Stomach (tissue), 4 donors: ENCODE measurements at regions not wholly inside any gene's neighbourhood (a gene's known extent, or its start where the extent isn't known, plus 50 kb on each side); places are given as distances from the start of the nearest gene placed in this dataset.

ENCODE experiments used
- POLR2AphosphoS5 ChIP-seq, 3 donors: sonication (generic); formaldehyde crosslinking; IDR thresholded peaks; one replicate each; pipeline ENCODE4 v1.6.1; 2016; ENCODE audit warnings: antibody characterized with exemption in 3 of 3
- TF ChIP-seq, protein P1 (sequence below), 7 experiments: fragments of 450-650 bp in 4 of 7; fragments of 200-600 bp in 3 of 7; sonication (generic) in 3 of 7; IDR thresholded peaks; one replicate each; pipeline ENCODE4 v1.5.1; 2016 to 2019; ENCODE audit warnings: antibody characterized with exemption in 7 of 7, control low read depth in 2 of 7, mild to moderate bottlenecking in 1 of 7

DNA sequence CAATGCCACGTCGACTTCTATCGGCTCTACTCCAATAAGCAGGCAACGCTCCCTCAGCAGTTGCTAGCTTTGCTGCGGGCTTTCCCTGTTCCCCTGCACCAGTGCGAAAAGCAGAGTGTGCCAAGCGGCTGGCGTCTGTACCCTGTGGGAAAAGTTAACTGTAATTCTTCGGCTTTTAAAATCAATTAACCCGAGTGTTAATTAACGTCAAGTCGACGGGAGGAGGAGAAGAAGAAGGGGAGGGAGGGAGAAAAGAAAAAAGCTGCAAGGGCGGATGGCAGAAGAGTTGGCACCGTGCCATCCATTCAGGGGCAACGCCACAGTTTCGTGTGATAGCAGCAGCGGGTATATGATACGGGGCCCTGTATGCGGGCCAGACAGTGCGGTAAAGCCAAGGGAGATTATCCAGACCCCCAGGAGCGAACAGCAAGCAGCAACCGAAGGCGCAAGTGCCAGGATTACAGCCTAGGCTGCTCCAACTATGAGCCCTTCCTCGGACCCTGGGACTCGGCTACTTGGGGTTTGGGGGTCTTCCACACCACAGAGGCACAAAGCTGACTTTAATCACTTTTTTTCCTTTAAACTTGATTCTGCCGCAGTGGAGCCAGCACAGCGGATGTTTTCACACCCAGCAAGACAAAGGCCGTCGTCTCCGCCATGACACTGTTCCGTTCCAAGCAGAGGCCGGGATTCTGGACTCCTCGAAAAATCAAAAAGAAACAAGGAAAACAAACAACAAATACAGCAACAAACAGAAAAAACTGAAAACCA, 253.8 kb upstream of the PMFBP1 start:
- TF ChIP-seq, protein P1, sequence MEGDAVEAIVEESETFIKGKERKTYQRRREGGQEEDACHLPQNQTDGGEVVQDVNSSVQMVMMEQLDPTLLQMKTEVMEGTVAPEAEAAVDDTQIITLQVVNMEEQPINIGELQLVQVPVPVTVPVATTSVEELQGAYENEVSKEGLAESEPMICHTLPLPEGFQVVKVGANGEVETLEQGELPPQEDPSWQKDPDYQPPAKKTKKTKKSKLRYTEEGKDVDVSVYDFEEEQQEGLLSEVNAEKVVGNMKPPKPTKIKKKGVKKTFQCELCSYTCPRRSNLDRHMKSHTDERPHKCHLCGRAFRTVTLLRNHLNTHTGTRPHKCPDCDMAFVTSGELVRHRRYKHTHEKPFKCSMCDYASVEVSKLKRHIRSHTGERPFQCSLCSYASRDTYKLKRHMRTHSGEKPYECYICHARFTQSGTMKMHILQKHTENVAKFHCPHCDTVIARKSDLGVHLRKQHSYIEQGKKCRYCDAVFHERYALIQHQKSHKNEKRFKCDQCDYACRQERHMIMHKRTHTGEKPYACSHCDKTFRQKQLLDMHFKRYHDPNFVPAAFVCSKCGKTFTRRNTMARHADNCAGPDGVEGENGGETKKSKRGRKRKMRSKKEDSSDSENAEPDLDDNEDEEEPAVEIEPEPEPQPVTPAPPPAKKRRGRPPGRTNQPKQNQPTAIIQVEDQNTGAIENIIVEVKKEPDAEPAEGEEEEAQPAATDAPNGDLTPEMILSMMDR (IDR thresholded peaks at IDR 0.05) = no peak
- no peak for TF ChIP-seq POLR2AphosphoS5 (IDR thresholded peaks at IDR 0.05)
